ENCODE measurements at regions not wholly inside any gene's neighbourhood (a gene's known extent, or its start where the extent isn't known, plus 50 kb on each side); places are given as distances from the start of the nearest gene placed in this dataset.

DNA sequence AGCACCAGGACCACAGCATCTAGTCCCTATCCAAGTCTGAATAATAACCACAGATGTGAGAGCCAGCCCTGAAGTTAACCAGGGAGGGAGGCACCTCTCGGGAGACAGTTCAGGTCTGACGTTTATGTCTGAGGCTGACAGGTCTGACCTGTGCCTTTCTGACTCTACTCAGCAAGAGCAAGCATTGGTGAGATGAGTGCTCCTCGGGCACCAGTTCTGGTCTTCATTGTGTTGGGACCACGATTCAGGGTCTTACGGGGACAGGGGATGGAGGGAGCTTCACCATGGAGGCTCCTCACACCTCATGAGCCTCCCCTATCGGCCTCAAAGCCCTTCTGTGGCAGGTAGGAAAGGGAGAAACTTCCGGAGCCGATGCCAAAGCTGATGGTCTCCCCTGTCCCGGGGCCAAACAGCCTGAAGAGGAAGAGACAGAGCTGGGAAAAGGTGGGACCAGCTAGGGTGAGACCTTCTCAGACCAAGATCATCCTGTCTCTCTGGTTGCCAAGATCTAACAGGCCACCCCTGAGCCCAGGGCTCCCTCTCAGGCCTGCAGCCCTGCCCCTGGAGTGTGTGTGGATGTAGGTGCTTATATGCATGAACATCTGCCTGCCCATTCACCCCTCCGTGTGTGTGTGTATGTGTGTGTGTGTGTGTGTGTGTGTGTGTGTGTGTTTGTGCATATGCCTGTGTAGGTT lies 170.5 kb downstream of the VEGFA start:
- H3K27ac ChIP-seq = no peak overlapping the region
- DNase-seq (ENCODE audit: low read depth, low spot score) = no peak

DNA sequence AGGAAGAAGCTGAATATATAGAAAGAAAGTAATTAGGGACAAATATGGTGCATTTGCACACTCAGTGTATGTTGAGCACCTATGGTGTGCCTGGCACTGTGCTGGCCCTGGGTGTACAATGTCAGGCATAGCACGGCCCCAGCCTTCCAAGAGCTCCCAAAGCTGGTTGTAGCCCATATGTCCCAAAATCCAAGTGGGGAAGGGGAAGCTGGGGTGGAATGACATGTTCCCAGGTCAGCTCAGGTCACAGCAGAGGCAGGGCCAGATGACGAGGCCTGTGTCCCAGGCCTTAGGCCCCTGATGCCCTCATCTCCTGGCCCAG lies 170.0 kb downstream of the VEGFA start:
- H3K27ac ChIP-seq = no peak overlapping the region
- DNase-seq (ENCODE audit: low read depth, low spot score) = no peak

DNA sequence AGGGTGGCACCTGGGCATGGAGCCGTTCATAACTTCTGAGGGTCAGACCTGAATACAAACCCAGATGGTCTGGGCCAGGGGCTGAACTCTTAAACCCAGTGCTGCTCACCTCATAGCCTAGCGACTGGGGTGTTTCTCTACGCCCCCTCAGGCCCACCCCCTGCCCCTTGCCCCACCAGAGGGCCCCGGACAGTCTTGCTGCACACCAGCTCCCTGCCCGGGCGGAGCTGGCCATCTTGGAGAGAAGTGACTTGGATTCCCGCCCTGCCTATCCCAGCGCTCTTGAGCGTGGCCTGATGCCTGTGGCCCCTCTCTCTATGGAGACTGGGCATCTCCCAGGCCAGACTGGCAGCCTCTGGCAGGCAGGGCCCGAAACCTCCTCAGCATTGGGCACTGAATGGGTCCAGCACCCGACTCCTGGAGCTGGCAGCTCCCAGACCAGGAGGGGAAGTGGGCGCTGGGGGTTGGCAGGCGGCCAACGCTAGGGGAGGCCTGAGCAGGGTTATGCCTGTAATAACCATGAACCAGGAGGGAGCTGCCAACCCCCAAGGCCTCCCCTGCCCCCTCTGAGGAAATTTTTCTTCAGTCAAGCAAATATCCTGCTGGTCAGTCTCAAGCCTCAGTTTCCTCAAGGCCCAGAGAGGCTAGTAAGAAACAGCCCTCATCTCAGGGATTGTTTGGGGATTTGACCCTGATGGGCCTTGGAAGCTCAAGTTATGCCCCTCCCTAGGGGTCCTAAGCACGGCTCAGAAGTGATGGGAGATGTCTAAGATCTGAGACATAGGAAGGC lies 169.5 kb downstream of the VEGFA start:
- no peak overlapping the region for H3K27ac ChIP-seq
- DNase-seq (ENCODE audit: low read depth, low spot score) = no peak

DNA sequence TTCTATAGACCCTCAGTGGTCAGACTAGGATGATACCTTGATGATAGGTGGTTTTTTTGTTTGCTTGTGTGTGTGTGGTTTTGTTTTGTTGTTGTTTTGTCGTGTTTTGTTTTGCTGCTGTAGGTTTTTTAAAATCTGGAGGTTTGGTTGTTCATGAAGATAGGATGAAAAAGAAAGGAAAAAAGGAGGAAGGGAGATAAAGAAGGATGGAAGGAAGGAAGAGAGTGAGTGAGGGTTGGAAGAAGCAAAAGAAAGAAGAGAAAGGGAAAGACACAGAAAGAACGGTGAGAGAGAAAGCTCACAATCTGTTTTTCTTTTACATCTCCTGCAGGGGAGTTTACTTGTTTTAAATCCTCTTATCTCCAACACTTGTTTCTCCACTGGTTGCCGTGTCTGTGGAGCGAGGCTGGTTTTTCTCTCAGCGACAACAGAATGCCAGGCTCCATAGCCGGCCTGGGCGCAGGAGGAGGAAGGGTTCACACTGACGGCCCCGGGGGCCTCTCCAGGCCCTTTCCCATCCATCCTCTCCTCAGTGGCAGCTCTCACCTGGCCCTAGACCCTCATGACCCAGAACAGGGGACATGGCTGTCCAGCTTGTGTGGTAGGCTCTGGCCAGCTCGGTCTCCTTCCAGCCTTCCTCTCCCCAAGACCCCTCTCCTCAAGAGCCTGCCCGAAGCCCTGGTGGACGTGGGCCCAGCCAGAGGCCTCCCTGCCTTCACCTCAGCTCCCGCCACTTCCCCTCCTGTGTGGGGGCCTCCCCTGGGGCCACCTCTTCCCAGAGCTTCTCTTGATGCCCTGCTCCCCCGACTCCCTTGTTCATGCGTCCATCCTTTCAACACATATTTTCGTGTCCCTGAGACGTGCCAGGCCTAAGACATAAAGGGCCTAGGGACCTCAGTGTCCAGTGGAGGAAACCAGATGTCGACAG lies 168.4 kb downstream of the VEGFA start:
- DNase-seq (ENCODE audit: low read depth, low spot score) = no peak
- H3K27ac ChIP-seq = no peak overlapping the region

DNA sequence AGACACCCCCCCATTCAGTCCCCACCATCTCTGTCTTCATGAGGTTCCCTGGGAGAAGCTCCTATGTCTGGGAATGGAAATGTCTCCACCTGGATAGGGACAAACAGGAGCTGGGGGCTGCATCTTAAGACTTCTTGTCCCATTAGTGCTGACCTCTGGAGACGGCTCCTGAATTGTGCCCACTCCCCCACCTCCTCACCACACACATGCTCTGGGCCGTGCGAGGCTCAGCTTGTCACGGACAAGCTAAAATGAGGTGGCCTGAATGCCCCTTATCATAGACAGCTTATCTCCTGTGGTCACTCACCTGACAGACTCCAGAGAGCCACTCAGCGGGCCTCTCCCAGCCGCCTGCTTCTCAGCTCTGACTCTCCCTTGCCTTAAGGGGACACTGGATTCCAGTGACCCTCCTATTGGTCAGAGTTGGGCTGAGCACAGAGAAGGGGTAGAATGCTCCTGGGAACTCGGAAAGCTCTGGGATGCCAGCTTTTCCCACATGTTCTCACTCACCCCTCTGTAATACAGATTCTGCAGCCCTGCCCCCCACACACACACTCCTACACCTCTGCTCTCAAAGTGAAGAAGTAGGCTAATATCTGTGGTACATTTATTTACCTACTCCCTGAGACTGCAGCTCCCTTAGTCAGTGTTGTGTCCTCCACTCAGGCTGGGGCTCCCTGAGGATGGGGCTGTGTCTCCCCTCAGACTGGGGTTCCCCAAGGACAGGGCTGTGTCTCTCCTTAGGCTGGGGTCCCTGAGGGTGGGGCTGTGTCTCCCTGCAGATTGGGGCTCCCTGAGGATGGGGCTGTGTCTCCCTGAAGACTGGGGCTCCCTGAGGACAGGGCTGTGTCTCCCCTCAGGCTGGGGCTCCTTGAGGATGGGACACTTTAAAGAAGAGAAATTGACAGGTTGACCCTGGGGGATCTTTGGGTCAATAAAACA lies 167.5 kb downstream of the VEGFA start:
- DNase-seq (ENCODE audit: low read depth, low spot score) = no peak

DNA sequence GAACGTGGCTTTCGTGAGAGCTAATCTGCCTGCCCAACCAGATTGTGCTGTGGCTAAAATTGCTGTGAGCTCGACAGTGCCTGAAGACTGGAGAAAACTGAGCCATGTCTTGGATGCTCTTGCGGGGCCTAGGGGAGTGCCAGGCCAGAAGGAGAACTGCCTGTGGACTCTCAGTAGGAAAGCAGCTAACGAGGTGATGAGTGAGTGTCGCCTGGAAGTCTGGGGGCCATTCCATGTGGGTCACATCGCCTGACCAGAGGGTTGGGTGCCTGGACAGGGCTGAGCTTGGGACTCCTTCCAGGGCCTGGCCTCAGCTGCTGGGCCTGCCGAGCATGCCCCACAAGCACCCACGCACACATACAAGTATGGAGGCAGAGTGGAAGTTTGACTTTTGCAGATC lies 166.5 kb downstream of the VEGFA start:
- no peak overlapping the region for H3K27ac ChIP-seq
- DNase-seq (ENCODE audit: low read depth, low spot score) = no peak

More for the DNA sequence above, 167.5 kb downstream of the VEGFA start:
- no peak overlapping the region for H3K27ac ChIP-seq

DNA sequence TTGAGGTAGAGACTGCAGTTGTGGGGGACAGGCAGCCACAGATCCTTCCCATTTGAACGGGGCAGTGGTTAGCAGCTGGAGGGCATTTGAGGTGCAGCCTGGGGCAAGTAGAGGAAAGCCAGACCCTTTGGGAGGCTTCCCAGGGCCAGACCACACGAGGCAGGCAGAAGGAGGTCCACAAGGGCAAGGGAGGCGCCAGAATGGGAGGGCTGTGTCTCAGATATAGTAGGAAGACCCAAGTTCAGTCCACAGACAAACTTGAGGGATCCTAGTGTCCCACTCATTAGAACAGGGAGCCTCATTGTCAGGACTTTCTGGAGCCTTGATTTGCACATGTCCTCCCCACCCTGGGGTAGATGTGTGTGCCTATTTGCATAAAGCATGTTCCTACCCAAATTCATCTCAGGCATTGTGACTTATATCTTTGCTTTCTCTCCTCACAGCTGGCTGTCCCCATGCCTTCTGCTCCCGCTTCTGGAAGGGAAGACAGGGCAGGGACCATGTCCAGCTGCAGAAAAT lies 166.0 kb downstream of the VEGFA start:
- no peak for DNase-seq (ENCODE audit: low read depth, low spot score)
- H3K27ac ChIP-seq = no peak overlapping the region

DNA sequence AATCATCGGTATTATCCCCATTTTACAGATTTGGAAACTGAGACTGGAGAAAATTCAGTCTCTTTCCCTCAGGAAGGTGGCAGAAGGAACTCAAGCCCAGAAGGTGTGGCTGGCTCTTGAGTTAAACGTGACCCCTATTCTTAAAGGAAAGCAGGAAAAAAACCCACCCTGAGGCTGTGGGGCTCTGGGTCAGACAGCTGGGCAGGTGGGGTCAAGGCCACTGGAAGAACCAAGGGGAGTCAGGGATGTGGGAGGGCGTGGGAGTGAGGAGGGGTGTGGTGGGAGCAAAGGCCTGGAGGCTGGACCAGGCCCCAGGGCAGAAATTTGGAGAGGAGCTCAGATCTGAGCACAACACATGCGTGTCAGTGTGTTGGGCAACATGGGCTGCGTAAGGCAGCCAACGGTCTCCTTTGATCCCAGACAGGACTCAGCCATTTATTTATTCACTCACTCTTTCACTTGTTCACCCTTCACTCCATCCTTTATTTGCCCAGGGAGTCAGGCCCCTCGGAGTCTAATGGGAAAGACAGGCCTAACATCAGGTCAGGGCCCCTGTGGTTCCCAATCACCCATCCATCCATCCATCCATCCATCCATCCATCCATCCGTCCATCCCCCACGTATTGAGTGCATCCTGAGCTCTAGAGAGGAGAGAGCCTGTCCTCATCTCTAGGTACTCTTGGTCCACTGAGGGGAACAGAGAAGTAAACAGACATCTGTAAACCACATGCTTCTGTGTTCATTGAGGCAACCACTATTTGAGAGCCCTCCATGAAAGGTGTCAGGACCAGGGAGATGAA lies 165.0 kb downstream of the VEGFA start:
- no peak overlapping the region for H3K27ac ChIP-seq
- no peak for DNase-seq (ENCODE audit: low read depth, low spot score)

DNA sequence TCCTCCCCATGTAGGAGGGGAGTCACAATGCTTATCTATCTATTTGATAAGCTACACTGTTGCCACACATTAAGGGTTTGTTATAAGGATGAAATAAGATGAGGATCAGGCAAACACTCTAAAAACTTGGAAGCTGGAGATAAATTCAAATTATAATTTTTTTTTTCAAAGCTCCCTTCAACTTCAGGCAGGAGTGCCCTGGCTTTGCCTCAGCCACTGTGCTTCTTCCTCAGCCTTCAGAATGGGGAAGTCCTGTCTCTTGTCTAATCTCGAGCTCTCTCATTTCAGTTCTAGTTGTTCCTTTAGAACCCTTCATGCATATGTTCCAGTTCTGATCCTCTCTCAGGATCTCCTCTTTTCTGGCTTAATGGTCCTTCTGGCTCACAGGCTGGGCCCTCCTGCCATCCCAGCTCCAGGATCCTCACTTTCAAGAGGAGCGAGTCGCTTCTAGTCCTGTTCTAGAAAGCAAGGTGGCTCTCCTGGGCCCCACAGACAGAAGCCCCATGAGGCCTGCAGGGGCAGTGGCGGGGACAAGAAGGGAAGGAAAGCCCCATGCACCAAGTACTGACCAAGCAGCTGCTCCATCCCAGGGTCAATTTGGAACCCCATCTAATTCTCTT lies 164.3 kb downstream of the VEGFA start:
- no peak for DNase-seq (ENCODE audit: low read depth, low spot score)
- no peak overlapping the region for H3K27ac ChIP-seq

DNA sequence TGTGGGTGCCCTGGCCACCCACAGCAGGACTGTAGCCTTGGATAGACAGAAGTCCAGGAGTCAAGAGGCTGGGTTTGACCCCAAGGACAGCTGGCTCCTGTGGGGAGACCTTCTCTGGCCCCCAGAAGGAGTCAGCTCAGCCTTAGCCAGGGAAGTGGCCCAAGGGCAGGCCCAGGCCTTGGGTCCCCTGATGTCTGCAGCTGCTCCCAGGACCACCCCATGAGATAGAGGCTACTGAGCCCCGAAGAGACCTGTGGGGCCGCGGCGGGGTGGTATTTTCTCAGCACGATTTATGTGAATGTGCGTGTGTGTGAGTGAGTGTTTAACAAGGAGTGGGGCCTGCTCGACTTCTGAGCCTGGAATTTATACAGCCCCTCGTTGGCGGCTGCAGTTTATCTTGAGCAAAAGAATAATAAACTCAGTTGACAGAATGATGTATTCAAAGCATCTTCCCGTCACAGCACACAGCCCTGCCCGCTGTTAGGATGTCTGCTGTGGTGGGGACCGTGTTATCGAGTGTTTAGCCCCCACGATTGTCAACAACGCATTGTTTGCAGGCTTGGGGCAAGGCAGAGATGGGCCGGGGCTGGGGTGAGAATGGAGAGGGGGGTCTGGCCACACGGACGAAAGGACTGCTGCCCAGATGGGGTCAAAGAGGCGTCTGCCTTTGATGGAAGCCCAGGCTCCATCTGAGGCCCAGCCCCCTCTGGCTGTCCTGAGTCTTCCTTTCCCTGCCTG lies 163.3 kb downstream of the VEGFA start:
- no peak overlapping the region for H3K27ac ChIP-seq
- no peak for DNase-seq (ENCODE audit: low read depth, low spot score)

DNA sequence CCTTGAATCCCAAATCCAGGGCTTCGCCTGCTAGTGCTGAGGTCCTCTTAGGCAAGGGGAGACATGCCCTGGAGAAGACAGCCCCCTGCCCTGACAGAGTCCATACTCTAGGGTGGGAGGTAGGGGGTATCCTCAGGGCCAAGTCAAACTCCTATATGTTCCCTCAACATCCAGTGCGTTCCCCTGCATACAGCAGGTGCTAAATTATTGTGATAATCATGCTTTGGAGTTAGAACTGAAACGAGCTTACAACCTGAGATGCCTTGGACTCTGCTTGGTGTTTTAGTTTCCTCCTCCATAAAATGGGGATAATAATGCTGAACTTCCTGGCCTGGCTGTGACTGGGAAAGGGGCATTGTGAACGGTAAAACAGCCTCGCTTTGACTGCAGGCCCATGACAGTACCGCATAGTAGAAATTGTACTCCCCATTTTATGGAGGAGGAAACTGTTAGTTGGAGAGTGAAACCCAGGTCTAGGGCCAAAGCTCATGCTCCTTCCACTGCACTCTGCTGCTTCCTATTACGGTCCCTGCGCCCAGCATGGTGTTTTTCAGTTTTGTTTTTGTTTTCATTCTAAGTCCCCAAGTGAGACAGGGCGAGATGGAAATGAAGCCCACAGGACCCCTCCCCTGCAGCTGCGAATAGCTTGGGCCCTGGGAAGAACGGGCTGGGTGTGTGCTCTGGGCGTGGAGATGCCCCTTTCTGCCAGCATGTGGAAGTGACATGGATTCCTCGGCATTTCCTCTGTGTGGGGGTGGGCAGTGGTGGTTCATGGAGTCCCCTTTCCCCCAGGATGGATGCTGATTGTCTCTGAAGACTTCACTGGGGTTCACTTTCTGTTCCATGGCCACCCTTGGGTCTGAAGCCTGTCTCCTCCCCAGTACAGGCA lies 162.5 kb downstream of the VEGFA start:
- no peak overlapping the region for H3K27ac ChIP-seq
- no peak for DNase-seq (ENCODE audit: low read depth, low spot score)

DNA sequence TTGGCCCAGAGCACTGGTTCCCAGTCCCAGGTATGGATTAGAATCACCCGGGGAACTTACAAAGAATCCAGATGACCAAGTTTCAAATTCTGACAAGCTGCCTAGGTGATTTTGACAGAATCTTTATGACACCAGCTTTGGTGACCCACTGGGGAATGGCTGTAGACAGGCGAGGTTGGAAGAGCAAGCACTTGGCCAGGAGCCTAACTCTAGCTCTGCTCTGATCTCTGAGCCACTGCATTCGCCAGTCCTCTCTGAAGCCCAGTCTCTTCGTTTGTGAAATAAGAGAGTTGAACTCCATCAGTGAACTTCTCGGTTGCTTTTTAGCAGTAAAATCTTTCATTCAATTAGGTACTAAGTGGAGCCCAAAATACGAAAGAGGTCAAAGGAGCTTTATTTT lies 161.2 kb downstream of the VEGFA start:
- no peak for DNase-seq (ENCODE audit: low read depth, low spot score)
- H3K27ac ChIP-seq = no peak overlapping the region

DNA sequence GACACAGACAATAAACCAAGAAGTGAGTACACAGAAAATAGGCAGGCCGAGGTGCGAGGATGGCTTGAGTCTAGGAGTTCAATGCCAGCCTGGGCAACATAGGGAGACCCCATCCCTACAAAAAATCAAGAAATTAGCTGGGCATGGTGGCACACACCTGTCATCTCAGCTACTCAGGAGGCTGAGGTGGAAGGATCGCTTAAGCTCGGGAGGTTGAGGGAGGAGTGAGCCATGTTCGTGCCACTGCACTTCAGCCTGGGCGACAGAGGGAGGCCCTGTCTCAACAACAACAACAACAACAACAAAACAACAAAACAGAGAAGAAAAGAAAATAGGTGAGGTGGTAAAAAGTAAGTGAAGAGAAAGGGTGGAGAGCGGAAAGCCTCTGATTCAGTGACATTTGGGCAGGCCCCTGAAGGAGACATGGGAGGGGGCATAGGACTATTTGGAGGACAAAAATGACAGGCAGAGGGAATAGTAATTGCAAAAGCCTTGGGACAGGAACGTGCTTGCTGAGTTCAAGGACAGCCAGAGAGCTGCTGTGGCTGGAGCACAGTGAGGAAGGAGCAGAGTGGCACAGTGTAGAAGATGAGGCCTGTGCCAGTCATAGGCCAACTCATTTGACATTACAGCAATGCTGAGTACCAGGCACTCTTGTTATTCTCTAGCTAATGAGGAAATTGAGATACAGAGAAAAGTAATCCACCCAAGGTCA lies 160.6 kb downstream of the VEGFA start:
- H3K27ac ChIP-seq = no peak overlapping the region
- no peak for DNase-seq (ENCODE audit: low read depth, low spot score)

DNA sequence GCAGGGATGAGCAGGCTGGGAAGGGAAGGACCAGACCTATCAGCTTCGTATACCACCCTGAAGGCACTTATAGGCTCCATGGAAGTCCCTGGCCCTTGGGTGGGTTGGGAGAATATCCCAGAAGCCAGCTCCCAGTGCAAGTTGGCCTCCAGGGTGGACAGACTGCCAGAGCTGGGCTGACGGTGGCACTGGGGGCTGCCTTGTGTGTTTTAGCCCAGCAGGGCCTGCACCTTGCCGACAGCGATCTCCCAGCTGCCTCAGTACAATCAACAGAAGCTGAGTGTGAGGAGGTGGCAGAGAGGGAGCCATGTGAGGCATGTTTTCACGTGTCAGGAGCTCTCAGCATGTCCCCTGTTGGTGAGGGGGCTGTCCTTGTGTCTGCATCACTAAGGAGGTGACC lies 159.5 kb downstream of the VEGFA start:
- H3K27ac ChIP-seq = no peak overlapping the region
- no peak for DNase-seq (ENCODE audit: low read depth, low spot score)

DNA sequence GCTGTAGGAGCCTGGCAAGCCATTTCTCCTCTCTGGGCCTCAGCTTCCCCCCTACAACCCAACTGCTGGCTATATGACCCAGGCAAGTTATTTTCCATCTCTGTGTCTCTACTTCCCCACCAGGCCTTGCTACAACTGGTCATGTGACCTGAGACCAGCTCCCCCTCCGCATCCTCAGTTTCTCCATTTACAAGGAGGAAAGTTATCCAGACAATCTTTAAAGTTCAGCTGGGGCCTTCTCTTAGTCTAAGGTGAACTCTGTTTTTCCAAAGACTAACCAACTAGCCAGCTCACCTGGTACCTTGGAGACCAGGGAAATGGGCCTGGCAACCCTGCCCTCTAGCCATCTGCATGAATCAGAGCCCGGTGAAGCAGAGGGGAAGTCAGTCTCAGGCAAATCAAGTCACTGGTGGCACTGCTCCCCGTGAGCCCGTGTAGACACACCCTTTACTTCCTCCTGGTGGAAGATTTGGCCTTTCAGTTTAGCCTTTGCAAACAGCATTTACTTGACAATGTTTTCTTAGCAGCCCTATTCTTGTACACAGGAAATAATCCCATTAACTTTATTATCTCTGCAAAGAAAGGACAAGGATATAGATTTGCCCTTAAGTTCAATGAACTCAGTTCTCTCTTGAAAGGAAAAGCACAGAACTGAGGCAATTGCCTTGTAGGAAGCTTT lies 157.7 kb downstream of the VEGFA start:
- peak; percentile 18 for DNase-seq (ENCODE audit: low read depth, low spot score)
- H3K27ac ChIP-seq = peak overlapping the region; percentile 97
